ENCODE measurements at regions not wholly inside any gene's neighbourhood (a gene's known extent, or its start where the extent isn't known, plus 50 kb on each side); places are given as distances from the start of the nearest gene placed in this dataset.
"Not testable (repeated sequence)": the region's sequence is repeated elsewhere in the genome, so short reads cannot be mapped to it uniquely, and the experiment has no call there.

- intact Hi-C loops (cut with DNase I; ENCODE audit: low total_unique reads), result no loop called here
- Histone ChIP-seq H3K27ac (no peak overlapping the region), H3K4me3 (no peak overlapping the region), H3K4me1 (no peaks in the 10 kb centered on the region), H3K27me3 (no peaks in the 10 kb centered on the region), H3K9me3 (no peaks in the 10 kb centered on the region), H3K36me3 (ENCODE audit: low read depth, missing control alignments) (no peaks in the 10 kb centered on the region)
- DNase-seq, result no peak
- 87 to 90% methylated on average over 4 of the region's 4 CpGs for WGBS, 2 donors
- TF ChIP-seq, protein P1, sequence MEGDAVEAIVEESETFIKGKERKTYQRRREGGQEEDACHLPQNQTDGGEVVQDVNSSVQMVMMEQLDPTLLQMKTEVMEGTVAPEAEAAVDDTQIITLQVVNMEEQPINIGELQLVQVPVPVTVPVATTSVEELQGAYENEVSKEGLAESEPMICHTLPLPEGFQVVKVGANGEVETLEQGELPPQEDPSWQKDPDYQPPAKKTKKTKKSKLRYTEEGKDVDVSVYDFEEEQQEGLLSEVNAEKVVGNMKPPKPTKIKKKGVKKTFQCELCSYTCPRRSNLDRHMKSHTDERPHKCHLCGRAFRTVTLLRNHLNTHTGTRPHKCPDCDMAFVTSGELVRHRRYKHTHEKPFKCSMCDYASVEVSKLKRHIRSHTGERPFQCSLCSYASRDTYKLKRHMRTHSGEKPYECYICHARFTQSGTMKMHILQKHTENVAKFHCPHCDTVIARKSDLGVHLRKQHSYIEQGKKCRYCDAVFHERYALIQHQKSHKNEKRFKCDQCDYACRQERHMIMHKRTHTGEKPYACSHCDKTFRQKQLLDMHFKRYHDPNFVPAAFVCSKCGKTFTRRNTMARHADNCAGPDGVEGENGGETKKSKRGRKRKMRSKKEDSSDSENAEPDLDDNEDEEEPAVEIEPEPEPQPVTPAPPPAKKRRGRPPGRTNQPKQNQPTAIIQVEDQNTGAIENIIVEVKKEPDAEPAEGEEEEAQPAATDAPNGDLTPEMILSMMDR (IDR thresholded peaks at IDR 0.05), result no peak
- no peak for TF ChIP-seq POLR2A (IDR thresholded peaks at IDR 0.05)
These were observed 197.5 kb upstream of the ARL4C start for GRCh38 chr2:234694244-234695013.

GRCh38 chr2:234693681-234694190, 196.9 kb upstream of the ARL4C start:
- 76 to 85% methylated on average over 2 of the region's 2 CpGs for WGBS, 2 donors
- H3K27ac ChIP-seq; H3K4me3 ChIP-seq; H3K36me3 ChIP-seq (ENCODE audit: low read depth, missing control alignments); H3K9me3 ChIP-seq; DNase-seq; intact Hi-C loops (cut with DNase I; ENCODE audit: low total_unique reads); H3K27me3 ChIP-seq; H3K4me1 ChIP-seq: not testable (repeated sequence)

- H3K36me3 ChIP-seq (ENCODE audit: low read depth, missing control alignments); H3K27ac ChIP-seq; H3K9me3 ChIP-seq; intact Hi-C loops (cut with DNase I; ENCODE audit: low total_unique reads); DNase-seq; H3K4me3 ChIP-seq; H3K4me1 ChIP-seq; H3K27me3 ChIP-seq: not testable (repeated sequence)
- 79 to 82% methylated on average over 6 of the region's 6 CpGs for WGBS, 2 donors
These were observed 196.3 kb upstream of the ARL4C start for GRCh38 chr2:234693191-234693590.

DNA sequence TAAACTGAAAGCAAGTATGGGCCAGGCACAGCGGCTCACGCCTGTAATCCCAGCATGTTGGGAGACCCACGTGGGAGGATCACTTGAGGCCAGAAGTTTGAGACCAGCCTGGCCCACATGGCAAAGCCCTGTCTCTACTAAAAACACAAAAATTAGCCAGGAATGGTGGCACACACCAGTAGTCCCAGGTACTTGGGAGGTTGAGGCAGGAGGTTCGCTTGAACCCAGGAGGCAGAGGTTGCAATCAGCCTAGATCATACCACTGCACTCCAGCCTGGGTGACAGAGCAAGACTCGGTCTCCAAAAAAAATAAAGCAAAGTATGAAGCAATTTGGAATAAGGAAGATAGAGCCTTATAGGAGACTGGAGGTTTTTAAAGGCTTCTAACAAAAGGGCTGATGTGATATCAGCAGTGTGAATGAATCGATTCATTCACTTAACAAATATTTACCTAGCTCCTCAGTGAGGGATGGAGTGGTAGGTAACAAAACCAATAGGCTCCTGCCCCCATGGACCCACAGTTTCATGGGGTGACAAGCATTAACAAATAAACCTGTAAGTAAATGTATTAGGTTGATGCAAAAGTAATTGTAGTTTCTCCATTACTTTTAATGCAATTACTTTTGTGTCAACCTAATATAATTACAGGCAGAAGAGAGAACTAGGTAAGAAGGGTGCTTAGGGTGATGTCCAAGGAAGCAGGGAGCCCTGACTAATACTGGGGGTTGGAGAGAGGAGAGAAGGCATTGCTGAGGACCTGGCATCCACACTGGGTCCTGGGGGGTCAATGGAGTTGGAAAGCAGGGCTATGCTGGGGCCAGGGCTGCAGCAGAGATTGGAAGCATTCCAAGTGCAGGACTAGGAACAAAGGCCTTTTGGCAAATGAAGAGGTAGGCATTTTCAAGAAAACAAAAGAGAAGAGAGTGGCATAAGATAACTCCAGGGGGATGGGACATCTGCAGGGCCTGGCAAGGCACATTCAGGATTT, 195.4 kb upstream of the ARL4C start:
- 73 to 80% methylated on average over 6 of the region's 6 CpGs for WGBS, 2 donors
- Histone ChIP-seq H3K36me3 (ENCODE audit: low read depth, missing control alignments) (no peaks in the 10 kb centered on the region), H3K4me3 (no peak overlapping the region), H3K9me3 (no peaks in the 10 kb centered on the region), H3K27ac (no peak overlapping the region), H3K27me3 (no peaks in the 10 kb centered on the region), H3K4me1 (no peaks in the 10 kb centered on the region)
- DNase-seq, result no peak
- no peak for TF ChIP-seq POLR2A (IDR thresholded peaks at IDR 0.05)
- TF ChIP-seq, protein P1 (IDR thresholded peaks at IDR 0.05), result no peak
- intact Hi-C loops (cut with DNase I; ENCODE audit: low total_unique reads), result no loop called here

- WGBS, 2 donors, result 39 to 57% methylated on average over 7 of the region's 7 CpGs
- Histone ChIP-seq H3K36me3 (ENCODE audit: low read depth, missing control alignments) (no peaks in the 10 kb centered on the region), H3K4me3 (no peak overlapping the region), H3K27me3 (no peaks in the 10 kb centered on the region), H3K4me1 (no peaks in the 10 kb centered on the region), H3K27ac (no peak overlapping the region), H3K9me3 (no peaks in the 10 kb centered on the region)
- intact Hi-C loops (cut with DNase I; ENCODE audit: low total_unique reads), result no loop called here
- no peak for DNase-seq
- no peak for TF ChIP-seq POLR2A (IDR thresholded peaks at IDR 0.05)
- TF ChIP-seq, protein P1 (IDR thresholded peaks at IDR 0.05), result no peak
These were observed 194.3 kb upstream of the ARL4C start for GRCh38 chr2:234691214-234691575.
